ENCODE measurements at regions not wholly inside any gene's neighbourhood (a gene's known extent, or its start where the extent isn't known, plus 50 kb on each side); places are given as distances from the start of the nearest gene placed in this dataset.
A peak's percentile ranks its signal among the peaks of the same experiment; 100 is the strongest.

- DNase-seq (ENCODE audit: low read depth, low spot score) (no peak), FAIRE-seq (peak; percentile 74)
- no peaks in the 10 kb centered on the region for H3K36me3 ChIP-seq (ENCODE audit: control insufficient read depth in 2 of 2, extremely low read depth in 1 of 2, insufficient read depth in 2 of 2, low read length in 2 of 2)
- H3K9me1 ChIP-seq (ENCODE audit: control insufficient read depth, extremely low read depth, insufficient read depth, low read length) = no peaks in the 10 kb centered on the region
- H3K4me3 ChIP-seq (ENCODE audit: control insufficient read depth in 2 of 3, extremely low read depth in 1 of 3, insufficient read depth in 2 of 3, low read depth in 1 of 3, low read length in 3 of 3) = no peak overlapping the region
- H3K9ac ChIP-seq (ENCODE audit: control insufficient read depth, extremely low read depth, insufficient read depth, low read length) = no peak overlapping the region
- no peaks in the 10 kb centered on the region for H4K20me1 ChIP-seq (ENCODE audit: control insufficient read depth, extremely low read depth, insufficient read depth, low read length)
- dilution Hi-C loops (cut with MboI; ENCODE audit: extremely low pct_ligation_motif_present, low sequenced_read_pairs) = no loop called here
- peaks cover 17% of the 10 kb centered on the region for H3K4me1 ChIP-seq (ENCODE audit: control insufficient read depth, extremely low read depth, insufficient read depth, low read length)
- H3K4me2 ChIP-seq (ENCODE audit: control insufficient read depth, extremely low read depth, insufficient read depth, low read depth, low read length) = peak overlapping the region; percentile 17
- no peaks in the 10 kb centered on the region for H3K27me3 ChIP-seq (ENCODE audit: control insufficient read depth, extremely low read depth, insufficient read depth, low read length)
- no peaks in the 10 kb centered on the region for H3K79me2 ChIP-seq (ENCODE audit: control insufficient read depth, insufficient read depth, low read length)
- TF ChIP-seq EZH2 (IDR thresholded peaks at IDR 0.05; ENCODE audit: low read length) = no peak
- TF ChIP-seq, protein P1, sequence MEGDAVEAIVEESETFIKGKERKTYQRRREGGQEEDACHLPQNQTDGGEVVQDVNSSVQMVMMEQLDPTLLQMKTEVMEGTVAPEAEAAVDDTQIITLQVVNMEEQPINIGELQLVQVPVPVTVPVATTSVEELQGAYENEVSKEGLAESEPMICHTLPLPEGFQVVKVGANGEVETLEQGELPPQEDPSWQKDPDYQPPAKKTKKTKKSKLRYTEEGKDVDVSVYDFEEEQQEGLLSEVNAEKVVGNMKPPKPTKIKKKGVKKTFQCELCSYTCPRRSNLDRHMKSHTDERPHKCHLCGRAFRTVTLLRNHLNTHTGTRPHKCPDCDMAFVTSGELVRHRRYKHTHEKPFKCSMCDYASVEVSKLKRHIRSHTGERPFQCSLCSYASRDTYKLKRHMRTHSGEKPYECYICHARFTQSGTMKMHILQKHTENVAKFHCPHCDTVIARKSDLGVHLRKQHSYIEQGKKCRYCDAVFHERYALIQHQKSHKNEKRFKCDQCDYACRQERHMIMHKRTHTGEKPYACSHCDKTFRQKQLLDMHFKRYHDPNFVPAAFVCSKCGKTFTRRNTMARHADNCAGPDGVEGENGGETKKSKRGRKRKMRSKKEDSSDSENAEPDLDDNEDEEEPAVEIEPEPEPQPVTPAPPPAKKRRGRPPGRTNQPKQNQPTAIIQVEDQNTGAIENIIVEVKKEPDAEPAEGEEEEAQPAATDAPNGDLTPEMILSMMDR (optimal IDR thresholded peaks at IDR 0.05 in 1 of 3, IDR thresholded peaks at IDR 0.05 in 1 of 3, conservative IDR thresholded peaks at IDR 0.05 in 1 of 3; ENCODE audit: extremely low read depth in 1 of 3, insufficient read depth in 2 of 3, low read length in 3 of 3) = no peak
- no peak overlapping the region for H3K27ac ChIP-seq (ENCODE audit: control insufficient read depth, insufficient read depth, low read length)
- H2AFZ ChIP-seq (ENCODE audit: control insufficient read depth, low read length) = no peak overlapping the region
- H3K9me3 ChIP-seq (ENCODE audit: control insufficient read depth, low read depth, low read length) = no peaks in the 10 kb centered on the region
These were observed 205.0 kb downstream of the ACTL7B start for GRCh38 chr9:108650826-108651225.

DNA sequence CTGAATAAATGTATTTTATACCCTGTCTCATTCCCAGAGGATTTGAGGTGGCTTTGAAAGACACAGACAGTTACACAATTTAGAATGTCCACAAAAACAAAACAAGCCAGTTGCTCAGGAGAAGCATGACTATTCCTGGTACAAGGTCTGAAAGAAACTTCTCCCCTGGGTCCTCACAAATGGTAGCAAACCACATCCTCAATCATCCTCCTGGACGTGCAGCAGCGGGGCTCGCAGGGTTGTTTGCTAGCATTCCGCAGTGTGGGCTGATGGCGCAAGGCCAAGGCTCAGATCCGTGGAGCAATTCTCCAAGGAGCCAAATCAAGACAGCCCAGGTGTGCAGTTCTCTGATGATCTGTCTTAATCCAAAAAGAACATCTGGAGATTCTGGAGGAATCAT, 210.3 kb downstream of the ACTL7B start:
- Histone ChIP-seq H3K27ac (ENCODE audit: control insufficient read depth, insufficient read depth, low read length) (no peak overlapping the region), H3K9ac (ENCODE audit: control insufficient read depth, extremely low read depth, insufficient read depth, low read length) (no peak overlapping the region), H3K4me1 (ENCODE audit: control insufficient read depth, extremely low read depth, insufficient read depth, low read length) (peaks cover 3% of the 10 kb centered on the region), H3K36me3 (ENCODE audit: control insufficient read depth in 2 of 2, extremely low read depth in 1 of 2, insufficient read depth in 2 of 2, low read length in 2 of 2) (no peaks in the 10 kb centered on the region), H2AFZ (ENCODE audit: control insufficient read depth, low read length) (no peak overlapping the region), H3K27me3 (ENCODE audit: control insufficient read depth, extremely low read depth, insufficient read depth, low read length) (no peaks in the 10 kb centered on the region), H3K9me1 (ENCODE audit: control insufficient read depth, extremely low read depth, insufficient read depth, low read length) (no peaks in the 10 kb centered on the region), H3K9me3 (ENCODE audit: control insufficient read depth, low read depth, low read length) (no peaks in the 10 kb centered on the region), H3K79me2 (ENCODE audit: control insufficient read depth, insufficient read depth, low read length) (no peaks in the 10 kb centered on the region), H3K4me3 (ENCODE audit: control insufficient read depth in 2 of 3, extremely low read depth in 1 of 3, insufficient read depth in 2 of 3, low read depth in 1 of 3, low read length in 3 of 3) (no peak overlapping the region), H4K20me1 (ENCODE audit: control insufficient read depth, extremely low read depth, insufficient read depth, low read length) (no peaks in the 10 kb centered on the region), H3K4me2 (ENCODE audit: control insufficient read depth, extremely low read depth, insufficient read depth, low read depth, low read length) (no peak overlapping the region)
- FAIRE-seq = no peak
- no peak for DNase-seq (ENCODE audit: low read depth, low spot score)
- dilution Hi-C loops (cut with MboI; ENCODE audit: extremely low pct_ligation_motif_present, low sequenced_read_pairs) = no loop called here
- TF ChIP-seq, protein P1 (optimal IDR thresholded peaks at IDR 0.05 in 1 of 3, IDR thresholded peaks at IDR 0.05 in 1 of 3, conservative IDR thresholded peaks at IDR 0.05 in 1 of 3; ENCODE audit: extremely low read depth in 1 of 3, insufficient read depth in 2 of 3, low read length in 3 of 3) = no peak
- no peak for TF ChIP-seq EZH2 (IDR thresholded peaks at IDR 0.05; ENCODE audit: low read length)

Data from keratinocyte (primary cell).